HL-60/S4 treated with retinoic acid at 250 ng/mL for 4 days and 3 days (cell line): ENCODE measurements at regions not wholly inside any gene's neighbourhood (a gene's known extent, or its start where the extent isn't known, plus 50 kb on each side); places are given as distances from the start of the nearest gene placed in this dataset.

Experiments
- in situ Hi-C: fragments of 300-500 bp; cut with MboI; formaldehyde crosslinking; loops from 2 replicates; pipeline ENCODE4 v1.7.0; 2022; ENCODE audit warnings: low sequenced_read_pairs

GRCh38 chr12:47314996-47315395, 235.2 kb upstream of the AMIGO2 start:
- in situ Hi-C loops, result no loop called here

DNA sequence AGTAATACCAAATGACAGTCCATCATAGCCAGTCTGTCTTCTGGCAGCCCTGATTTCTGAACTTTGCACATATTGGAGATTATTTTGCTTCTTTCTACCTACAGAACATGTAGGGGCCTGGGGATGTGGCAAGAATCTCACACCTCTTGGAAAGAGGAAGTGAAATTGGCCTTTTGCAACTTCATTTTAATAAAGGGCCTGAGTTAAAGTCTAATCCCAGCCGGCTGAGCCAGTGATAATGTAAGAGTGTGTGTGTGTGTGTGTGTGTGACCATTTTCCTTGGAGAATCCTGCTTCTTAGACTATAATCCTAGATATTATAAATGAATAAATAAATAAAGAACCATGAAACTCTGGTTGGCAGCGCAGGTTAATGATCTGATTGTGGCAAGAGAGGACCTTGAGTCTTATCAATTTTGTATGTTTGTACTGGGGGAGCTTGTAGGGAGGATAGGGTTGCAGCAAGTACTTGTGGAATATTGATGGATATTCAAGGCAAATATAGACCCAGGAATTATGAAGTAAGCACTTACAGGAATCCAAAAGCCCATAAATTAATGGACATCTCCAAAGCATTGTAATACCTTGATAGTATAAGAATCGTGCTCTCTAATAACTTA, 233.2 kb upstream of the AMIGO2 start:
- in situ Hi-C loops, result no loop called here

GRCh38 chr12:47312147-47312546, 232.4 kb upstream of the AMIGO2 start:
- in situ Hi-C loops, result no loop called here

- in situ Hi-C loops, result no loop called here
Observed at GRCh38 chr12:47311568-47311967, 231.8 kb upstream of the AMIGO2 start.

DNA sequence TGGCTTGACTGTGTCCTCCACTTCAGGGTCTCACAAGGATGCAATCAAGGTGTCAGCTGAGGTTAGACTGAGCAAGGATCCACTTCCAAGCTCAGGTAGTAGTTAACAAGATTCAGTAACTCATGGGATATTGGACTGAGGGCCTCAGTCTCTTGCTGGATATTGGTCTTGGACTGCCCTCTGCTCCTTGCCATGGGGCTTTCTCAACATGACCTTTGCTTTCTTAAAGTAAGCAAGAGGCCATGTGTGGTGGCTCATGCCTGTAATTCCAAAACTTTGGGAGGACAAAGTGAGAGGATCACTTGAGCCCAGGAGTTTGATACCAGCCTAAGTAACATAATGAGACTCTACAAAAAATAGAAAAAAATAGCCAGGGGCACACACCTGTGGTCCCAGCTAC, 231.3 kb upstream of the AMIGO2 start:
- in situ Hi-C loops, result no loop called here

- in situ Hi-C loops, result loop anchor here (10.0 kb wide), 1 partner anchor 234 kb away; the partner anchor contains the start of genes AMIGO2 and PCED1B
Observed at GRCh38 chr12:47308672-47309071, 228.9 kb upstream of the AMIGO2 start.

DNA sequence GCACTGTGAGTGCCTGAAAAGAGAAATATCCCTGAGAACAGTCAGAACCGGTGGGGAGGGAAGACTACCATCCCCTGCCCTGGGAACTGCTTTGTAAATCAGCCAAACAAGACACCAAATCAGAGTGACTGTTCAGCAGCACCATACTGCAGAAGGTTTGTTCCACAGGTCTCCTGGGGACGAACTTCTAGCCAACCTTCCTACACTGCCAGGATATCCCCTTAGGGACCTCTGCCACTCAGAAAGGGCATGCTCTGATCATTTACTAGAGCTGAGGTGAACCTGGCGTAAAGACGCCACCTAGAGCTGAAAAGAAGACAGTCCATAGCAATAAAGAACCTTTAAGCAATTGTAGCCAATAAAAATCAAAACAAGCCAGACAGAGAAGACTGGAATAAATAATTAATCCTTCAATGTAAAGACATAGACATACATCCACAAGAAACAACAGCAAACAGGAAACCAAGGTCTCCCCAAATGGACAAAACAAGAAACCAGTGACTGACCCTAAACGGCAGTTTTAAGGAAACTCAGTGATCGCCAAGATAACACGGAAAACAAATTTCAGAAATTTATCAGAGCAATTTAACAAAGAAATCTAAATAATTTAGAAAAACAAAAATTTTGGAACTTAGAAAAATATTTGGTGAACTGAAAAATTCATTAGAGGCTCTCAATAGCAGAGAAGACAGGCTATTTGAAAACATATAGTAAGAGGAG, 228.1 kb upstream of the AMIGO2 start:
- in situ Hi-C loops, result loop anchor here (10.0 kb wide), 1 partner anchor 233 kb away; the partner anchor contains the start of genes AMIGO2 and PCED1B

GRCh38 chr12:47306773-47307679, 227.3 kb upstream of the AMIGO2 start:
- in situ Hi-C loops, result loop anchor here (10.0 kb wide), 1 partner anchor 232 kb away; the partner anchor contains the start of genes AMIGO2 and PCED1B

- in situ Hi-C loops, result loop anchor here (10.0 kb wide), 1 partner anchor 231 kb away; the partner anchor contains the start of genes AMIGO2 and PCED1B
Observed at GRCh38 chr12:47306130-47306529, 226.4 kb upstream of the AMIGO2 start.

GRCh38 chr12:47305464-47305863, 225.7 kb upstream of the AMIGO2 start:
- in situ Hi-C loops, result loop anchor here (10.0 kb wide), 1 partner anchor 231 kb away; the partner anchor contains the start of genes AMIGO2 and PCED1B

- in situ Hi-C loops, result loop anchor here (10.0 kb wide), 1 partner anchor 229 kb away; the partner anchor contains the start of genes AMIGO2 and PCED1B
Observed at GRCh38 chr12:47303995-47304560, 224.3 kb upstream of the AMIGO2 start.

DNA sequence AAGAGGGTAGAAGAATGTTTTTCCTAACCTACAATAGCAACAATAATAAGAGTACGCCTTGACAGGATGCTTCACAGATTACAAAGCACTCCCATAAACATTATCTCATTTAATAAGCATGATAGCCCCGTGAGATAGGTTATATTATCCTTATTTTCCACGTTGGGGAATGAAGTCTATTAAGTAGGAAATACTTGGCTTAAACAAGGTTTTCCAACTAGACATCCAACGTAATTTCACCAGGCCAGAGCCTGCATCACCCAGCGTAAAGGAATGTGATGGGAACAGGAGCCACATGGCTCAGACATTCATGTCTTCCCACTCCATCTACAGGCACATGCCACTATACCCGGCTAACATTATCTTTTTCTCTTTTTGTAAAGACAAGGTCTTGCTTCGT, 223.4 kb upstream of the AMIGO2 start:
- in situ Hi-C loops, result loop anchor here (10.0 kb wide), 1 partner anchor 228 kb away; the partner anchor contains the start of genes AMIGO2 and PCED1B

DNA sequence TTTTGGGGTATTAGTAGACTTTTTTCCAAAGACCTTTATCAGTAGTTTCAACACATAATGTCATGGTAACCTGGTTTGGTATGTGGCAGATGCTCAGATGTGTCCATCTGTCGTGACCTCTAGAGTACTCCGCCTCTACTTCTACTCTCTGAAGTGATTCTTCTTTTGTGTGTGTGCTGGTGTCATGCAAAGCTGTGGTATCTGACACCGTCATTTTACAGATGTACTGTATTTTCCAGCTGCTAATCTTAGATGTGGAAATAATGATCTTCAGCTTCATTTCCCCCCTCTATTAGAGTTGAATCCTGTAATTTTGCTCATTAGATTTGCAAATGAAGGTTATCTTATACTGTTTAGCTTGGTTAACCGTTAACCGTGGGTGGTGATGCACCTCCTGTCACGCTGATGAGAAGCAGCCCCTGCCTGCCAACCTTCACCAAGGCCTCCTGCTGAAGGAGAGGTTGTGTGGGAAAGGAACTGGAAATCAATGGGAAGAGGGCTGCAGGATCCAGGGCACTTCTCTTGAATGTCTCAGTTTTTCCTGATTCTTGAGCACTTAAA, 222.4 kb upstream of the AMIGO2 start:
- in situ Hi-C loops, result loop anchor here (10.0 kb wide), 1 partner anchor 227 kb away; the partner anchor contains the start of genes AMIGO2 and PCED1B

- in situ Hi-C loops, result no loop called here
Observed at GRCh38 chr12:47299586-47299985, 219.8 kb upstream of the AMIGO2 start.

DNA sequence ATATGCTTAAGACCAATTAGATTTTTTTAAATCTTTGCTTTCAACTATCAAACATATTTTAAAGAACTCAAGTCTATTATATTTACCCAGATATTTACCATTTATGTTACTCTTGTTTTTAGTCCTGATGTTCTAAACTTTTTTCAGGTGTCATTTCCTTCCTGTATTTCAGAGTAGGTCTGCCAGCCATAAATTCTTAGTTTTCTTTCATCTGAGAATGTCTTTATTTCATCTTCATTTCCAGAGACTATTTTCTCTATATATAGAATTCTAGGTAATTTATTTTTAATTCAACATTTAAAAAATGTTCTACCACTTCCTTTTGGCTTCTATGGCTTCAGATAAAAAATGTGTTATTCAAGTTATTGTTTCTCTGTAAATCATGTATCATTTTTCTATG, 218.2 kb upstream of the AMIGO2 start:
- in situ Hi-C loops, result no loop called here

DNA sequence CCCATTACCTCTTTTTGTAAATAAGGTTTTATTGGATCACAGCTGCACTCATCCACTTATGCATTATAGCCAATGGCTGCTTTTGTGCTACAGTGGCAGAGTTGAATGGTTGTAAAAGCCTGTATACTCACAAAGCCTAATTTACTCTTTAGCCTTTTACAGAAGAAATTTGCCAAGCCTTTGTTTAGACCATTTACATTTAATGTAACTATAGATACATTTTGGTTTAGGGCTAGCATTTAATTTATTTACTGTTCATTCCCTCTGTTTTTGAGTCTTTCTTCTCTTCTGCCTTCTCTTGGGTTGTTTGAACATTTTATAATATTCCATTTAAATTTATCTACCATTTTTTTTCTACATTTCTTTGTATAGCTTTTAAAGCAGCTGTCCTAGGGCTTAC, 217.1 kb upstream of the AMIGO2 start:
- in situ Hi-C loops, result no loop called here

DNA sequence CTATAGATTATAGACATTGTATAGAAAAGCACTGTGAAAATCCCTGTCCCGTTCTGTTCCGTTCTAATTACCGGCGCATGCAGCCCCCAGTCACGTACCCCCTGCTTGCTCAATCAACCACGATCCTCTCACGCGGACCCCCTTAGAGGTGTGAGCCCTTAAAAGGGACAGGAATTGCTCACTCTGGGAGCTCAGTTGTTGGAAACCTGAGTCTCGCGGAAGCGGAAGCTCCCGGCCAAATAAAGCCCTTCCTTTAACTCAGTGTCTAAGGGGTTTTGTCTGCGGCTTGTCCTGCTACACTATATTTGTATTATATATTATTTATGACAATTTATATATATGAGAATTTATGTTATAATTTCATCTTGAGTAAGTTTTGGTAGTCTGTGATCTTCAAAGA, 213.6 kb upstream of the AMIGO2 start:
- in situ Hi-C loops, result no loop called here

DNA sequence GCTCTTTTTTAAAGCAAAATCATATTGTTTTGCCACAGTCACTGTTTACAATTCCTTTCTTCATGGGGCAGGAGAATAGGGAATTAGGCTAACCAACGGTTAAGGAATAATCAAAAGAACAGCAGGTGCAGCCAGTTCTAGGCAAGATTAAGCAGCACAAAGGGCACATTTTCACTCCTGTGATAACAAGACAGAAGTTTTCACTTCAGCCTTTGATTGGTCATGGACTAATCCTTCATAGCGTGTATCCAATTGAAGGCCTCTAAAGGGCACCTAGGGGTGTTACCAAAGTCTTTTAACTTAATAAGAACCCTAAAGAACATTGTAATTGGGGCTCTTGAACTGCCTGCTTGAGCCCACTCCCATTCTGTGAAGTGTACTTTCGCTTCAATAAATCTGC, 206.9 kb upstream of the AMIGO2 start:
- in situ Hi-C loops, result no loop called here
